ENCODE measurements at regions not wholly inside any gene's neighbourhood (a gene's known extent, or its start where the extent isn't known, plus 50 kb on each side); places are given as distances from the start of the nearest gene placed in this dataset.

GRCh38 chr21:28779914-28780313 is 212.8 kb downstream of the LTN1 start:
- TF ChIP-seq NR1H2 (CRISPR knock-in tag; IDR thresholded peaks at IDR 0.05) = no peak
- no peak for TF ChIP-seq ATF6 (CRISPR knock-in tag; IDR thresholded peaks at IDR 0.05)
- TF ChIP-seq CTCF (IDR thresholded peaks at IDR 0.05) = no peak
- TF ChIP-seq SOX15 (CRISPR knock-in tag; IDR thresholded peaks at IDR 0.05) = no peak
- no peak for TF ChIP-seq CDX4 (CRISPR knock-in tag; IDR thresholded peaks at IDR 0.05; ENCODE audit: borderline replicate concordance)
- no peak for TF ChIP-seq SP1 (CRISPR knock-in tag; conservative IDR thresholded peaks at IDR 0.05)
- TF ChIP-seq ELF4 (CRISPR knock-in tag; IDR thresholded peaks at IDR 0.05; ENCODE audit: low read depth) = no peak
